ENCODE measurements at regions not wholly inside any gene's neighbourhood (a gene's known extent, or its start where the extent isn't known, plus 50 kb on each side); places are given as distances from the start of the nearest gene placed in this dataset.
"Not testable (repeated sequence)": the region's sequence is repeated elsewhere in the genome, so short reads cannot be mapped to it uniquely, and the experiment has no call there.

DNA sequence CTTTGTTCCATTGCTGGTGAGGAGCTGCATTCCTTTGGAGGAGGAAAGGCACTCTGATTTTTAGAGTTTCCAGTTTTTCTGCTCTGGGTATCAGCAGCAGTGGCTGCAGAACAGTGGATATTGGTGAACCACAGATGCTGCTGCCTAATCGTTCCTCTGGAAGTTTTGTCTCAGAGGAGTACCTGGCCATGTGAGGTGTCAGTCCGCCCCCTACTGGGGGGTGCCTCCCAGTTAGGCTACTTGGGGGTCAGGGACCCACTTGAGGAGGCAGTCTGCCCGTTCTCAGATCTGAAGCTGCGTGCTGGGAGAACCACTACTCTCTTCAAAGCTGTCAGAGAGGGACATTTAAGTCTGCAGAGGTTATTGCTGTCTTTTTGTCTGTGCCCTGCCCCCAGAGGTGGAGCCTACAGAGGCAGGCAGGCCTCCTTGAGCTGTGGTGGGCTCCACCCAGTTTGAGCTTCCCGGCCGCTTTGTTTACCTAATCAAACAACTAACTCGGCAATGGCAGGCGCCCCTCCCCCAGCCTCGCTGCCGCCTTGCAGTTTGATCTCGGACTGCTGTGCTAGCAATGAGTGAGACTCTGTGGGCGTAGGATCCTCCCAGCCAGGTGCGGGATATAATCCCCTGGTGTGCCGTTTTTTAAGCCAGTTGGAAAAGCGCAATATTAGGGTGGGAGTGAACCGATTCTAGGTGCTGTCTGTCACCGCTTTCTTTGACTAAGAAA lies 467.3 kb upstream of the TBL1XR1 start:
- TF ChIP-seq POLR2A, POLR2AphosphoS5 (IDR thresholded peaks at IDR 0.05): not testable (repeated sequence)
- TF ChIP-seq, protein P1, sequence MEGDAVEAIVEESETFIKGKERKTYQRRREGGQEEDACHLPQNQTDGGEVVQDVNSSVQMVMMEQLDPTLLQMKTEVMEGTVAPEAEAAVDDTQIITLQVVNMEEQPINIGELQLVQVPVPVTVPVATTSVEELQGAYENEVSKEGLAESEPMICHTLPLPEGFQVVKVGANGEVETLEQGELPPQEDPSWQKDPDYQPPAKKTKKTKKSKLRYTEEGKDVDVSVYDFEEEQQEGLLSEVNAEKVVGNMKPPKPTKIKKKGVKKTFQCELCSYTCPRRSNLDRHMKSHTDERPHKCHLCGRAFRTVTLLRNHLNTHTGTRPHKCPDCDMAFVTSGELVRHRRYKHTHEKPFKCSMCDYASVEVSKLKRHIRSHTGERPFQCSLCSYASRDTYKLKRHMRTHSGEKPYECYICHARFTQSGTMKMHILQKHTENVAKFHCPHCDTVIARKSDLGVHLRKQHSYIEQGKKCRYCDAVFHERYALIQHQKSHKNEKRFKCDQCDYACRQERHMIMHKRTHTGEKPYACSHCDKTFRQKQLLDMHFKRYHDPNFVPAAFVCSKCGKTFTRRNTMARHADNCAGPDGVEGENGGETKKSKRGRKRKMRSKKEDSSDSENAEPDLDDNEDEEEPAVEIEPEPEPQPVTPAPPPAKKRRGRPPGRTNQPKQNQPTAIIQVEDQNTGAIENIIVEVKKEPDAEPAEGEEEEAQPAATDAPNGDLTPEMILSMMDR (IDR thresholded peaks at IDR 0.05): not testable (repeated sequence)
